ENCODE measurements at regions not wholly inside any gene's neighbourhood (a gene's known extent, or its start where the extent isn't known, plus 50 kb on each side); places are given as distances from the start of the nearest gene placed in this dataset.

DNA sequence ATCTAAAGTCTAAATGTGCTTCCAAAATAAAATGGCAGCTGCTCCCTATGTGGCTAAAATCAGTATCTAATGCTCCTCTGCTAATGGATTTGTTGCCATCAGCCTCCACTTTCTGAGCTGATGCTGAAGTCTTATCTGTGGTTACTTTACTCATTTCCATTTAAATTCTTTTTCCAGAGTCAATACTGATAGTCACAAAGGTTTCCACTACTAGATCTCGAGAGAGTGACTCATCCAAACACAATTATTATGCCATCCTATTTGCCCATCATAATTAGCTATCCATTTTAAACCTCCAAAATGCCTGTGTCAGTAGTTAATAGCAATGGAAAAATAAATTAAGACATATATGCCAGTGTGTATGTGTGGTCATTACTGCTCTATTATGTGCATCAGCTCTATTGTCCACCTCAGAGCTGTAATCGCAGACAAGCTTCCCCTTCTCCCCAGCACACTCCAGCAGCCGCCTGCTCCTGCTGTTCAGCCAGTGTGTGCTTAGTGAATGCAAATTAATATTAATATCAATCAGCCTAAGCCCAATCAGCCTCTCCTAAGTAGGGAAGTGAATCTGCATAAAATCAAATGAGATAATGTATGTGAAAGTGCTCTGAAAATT is 199.8 kb upstream of the ZIC3 start:
- DNase-seq: no peak

DNA sequence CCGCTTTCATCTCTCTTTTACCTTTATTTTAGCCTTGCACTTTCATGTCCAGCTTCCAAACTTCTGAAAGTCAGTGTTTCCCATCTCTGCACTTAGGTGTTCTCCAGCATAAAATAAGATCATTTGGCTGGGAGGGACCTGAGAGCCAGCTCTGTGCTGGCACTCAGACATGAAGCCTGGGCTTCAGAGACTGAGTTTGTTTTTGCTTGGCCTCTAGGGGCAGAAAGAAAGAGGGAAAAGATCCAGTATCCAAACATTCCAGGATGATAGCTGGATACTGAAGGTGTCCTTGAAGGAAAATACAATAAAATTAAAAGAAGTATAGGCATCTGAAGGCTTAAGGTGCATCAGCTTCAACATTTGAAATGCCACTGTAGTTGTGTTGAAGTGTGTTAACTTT is 202.4 kb upstream of the ZIC3 start:
- DNase-seq: no peak

DNA sequence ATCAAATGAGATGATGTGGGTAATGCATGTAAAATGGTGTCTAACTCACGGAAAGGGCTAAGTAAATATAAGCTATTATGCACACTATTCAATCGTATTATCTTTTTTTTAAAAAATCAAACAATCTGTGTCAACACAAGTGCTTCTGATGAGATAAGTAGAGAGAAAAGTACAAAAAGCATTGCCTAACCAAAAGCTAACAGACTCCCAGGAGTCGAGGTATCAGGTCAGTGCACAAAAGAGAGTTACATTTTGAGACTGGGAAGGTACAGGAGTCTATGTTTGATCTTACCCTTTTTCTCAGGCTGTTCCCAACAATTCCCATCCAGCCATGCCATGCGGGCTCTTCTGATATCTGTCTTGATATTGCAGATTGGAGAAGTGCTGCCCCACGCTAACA is 203.3 kb upstream of the ZIC3 start:
- no peak for DNase-seq

DNA sequence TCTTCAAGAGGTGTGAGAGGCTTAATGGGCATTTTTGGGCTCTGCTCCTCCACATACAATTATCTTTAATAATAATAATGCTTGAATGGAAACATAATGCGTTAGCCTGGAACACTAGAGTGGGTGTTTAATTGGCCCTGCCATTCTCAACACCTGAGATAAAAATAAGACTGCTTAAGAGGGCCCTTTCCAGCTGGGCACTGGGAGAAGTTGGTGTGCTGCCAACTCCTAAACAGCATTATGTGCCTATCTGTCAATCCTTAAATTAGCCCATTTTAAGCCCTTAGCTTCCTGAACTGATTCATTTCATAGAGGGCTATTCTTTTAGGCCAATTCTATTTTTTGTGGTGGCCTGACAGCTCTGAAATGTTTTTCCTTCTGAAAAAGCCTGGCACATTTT is 211.1 kb upstream of the ZIC3 start:
- DNase-seq: no peak

DNA sequence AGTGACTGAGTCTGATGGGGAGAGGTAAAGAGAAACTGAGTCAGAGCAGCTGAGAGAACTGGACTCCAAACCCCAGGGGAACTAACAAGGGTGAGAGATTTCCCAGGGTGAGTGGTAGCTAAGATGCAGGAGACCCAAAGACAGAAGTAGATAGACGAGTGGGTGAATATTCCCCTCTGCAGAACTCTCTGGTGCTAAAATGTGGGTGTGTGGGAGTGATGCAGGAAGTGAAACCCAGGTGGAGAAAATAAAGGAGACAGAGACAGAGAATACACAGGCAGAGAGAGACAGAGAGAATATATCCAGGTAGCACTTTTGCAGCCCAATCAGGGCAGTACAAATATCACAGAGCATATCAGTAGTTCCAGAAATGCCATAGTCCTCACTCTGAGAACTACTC is 212.5 kb upstream of the ZIC3 start:
- no peak for DNase-seq

DNA sequence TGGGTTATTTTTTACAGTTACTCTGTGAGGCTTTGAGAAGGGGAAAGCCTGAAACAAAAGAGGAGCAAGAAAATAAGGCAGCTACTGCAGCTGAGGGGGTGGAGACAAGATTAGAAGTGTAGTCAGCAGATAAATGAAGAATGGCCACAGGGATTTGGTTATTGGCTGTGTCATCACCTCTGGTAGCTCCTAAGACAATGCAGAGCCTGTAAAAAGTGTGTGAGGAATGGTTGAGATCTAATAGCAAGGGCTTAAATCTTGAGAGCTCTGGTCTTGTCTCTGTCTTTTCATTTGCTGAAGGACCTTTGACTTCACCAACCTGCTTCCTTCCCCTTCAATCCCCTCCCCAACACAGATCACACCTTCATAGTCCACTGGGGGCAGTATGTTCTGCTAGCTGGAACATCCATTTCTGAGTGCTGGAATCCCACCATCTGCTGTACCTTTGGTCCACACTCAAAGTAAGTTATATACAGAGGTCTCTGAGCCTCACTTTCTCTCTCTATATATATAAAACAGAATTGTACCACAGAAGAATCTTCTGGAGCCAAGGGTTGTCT is 213.7 kb upstream of the ZIC3 start:
- no peak for DNase-seq

DNA sequence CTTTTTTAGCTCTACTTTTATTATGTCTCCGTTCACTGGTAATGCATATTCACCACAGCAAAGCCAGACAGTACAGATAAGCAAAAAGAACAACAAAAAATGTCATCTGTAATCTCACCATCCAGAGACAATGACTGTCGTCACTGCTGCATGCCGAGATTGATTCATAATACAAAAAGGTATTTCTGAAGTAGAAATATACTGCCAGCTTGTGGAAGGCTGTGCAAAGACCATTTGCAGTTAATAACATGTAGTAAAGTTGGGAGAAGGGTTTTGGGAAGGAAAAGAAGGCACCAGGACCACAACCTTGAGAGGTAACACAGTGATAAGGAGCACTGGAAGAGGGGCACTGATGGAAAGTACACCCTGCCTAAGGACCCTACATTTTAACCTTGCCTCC is 223.0 kb upstream of the ZIC3 start:
- DNase-seq: no peak

DNA sequence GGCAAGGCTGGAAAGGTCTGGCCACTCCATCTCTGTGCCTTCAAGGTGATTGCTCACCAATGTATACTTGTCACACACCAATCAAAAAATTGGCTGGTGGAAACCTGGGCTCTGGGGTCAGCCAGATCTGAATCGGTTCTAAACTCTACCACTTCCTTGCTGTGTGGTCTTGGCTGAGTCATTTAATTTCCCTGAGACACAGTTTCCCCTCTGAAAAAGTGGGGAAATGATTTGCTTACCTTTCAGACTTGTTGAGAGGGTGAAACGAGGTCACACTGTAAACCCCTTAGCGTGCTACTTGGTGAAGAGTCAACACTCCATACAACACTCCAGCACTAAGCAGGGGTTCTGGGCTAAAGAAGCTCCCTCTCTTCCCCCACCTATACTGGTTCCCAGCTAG is 252.3 kb upstream of the ZIC3 start:
- DNase-seq: no peak

DNA sequence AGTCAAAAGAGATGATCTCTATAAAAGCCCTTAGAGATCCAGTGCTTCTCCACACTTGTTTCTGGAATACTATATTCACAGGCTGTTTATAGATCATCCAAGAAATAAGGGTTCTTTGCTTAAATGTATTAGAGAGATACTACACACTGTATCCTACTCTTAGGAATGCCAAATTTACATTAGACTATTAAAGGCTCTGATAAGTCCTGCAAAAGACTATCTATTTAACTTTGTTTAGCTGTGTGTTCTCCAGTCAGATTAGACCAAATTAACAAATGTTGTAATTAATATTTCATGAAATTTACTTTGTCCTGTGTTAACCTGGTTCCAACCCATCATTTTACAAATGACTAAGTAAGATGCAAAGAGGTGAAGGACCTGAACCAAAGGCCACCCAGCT is 260.5 kb upstream of the ZIC3 start:
- DNase-seq: no peak

DNA sequence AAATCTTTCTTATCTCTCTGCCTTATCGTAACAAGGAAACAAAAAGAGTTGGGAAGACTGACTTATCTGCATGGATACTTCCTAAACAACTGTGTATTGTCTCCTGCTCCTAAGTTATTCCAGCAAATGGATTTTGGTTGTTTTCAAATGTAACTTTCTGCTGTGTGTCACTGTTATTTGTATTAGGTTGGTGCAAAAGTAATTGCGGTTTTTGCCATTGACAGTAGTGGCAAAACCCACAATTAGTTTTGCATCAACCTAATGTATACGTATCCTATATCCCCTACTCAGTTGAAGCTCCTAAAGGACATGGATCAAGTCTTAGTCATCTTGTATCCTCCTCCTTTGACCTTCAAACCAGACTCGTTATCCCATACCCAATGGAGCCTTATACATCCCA is 263.4 kb upstream of the GPR101 start:
- DNase-seq: no peak

DNA sequence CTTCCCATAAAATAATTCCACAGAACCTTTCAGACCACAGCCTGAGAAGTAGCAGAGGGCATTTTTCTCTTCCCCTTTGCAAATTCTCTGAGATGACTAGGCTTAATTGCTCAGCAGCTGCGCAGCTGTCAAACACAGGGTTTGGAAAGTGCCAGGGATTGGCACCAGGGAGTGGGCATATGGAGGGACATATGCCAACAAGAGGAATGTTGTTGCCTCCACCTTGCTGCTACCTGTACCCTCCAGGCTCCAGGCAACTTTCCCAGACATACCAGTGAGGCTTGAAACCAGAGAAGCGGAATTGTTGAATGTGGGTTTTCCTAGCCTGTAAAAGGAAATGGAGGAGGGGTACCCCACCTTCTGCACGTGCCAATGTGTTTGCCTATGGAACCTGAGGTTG is 256.2 kb upstream of the GPR101 start:
- no peak for DNase-seq

DNA sequence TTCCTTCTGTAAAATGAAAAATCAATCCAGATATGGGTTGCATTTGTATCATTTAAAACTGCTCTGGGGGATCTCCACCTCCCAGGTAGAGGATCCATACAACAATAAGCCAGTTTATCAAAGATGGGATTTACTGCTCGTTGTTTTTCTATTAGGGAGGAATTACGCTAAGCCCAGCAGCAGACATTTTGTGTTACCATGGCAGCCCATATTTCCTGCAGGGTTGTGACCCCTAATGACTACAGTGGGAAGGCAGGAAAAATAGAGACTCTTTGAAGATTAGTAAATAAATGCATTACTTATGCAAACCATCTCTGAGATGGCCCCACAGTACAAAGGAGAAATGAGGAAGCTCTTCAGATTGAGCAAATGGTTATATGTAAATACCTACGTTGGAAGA is 253.4 kb upstream of the GPR101 start:
- DNase-seq: no peak

DNA sequence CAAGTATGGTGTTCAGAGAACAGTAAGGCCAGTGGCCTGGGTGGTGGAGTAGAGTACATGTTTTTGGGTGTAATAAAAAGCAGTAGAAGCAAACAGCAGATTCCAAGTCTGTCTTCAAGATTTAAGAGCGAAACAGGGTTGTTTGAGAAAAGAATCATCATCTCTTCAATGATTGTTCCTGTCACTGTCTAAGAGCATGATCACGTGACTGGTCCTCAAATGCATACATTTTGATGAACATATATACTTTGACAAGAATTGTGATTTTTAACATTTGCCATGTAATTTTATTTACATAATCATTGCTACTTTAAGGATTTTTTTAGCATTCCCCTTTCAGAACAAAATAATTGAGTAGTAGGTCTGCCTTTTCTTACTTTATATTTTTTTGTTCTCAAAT is 252.6 kb upstream of the GPR101 start:
- DNase-seq: no peak

DNA sequence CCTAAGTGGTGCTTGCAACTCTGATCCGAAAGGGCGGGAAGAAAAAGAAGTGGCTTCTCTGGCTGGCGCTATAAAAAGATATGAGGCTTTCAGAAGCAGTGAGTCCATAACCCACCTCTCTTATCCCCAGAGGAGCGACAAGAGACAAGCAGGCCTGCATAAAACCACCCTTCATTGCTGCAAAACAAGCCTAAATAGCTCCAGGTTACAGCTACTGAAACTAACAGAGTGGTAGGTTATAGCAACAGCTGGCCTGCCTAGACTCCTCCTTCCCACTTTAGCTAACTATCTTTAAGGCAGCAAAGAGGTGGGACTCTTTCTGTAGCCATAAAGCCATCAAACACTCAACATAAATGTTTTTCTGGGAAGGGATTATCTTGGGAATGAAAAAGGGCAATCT is 245.0 kb upstream of the GPR101 start:
- no peak for DNase-seq

DNA sequence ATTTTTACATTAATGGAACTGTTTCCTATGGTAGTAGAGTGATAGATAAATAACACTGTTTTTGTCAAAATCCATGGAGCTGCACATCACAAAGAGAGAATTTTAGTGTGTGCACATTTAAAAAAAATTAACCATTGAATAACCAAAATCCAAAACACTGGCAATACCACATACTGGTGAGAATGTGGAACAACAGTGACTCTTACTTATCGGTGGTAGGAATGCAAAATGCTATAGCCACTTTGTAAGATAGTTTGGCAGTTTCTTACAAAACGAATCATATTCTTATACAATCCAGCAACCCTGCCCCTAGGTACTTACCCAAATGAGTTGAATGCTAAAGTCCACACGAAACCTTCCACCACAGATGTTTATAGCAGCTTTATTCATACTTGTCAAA is 229.6 kb upstream of the GPR101 start:
- DNase-seq: no peak

DNA sequence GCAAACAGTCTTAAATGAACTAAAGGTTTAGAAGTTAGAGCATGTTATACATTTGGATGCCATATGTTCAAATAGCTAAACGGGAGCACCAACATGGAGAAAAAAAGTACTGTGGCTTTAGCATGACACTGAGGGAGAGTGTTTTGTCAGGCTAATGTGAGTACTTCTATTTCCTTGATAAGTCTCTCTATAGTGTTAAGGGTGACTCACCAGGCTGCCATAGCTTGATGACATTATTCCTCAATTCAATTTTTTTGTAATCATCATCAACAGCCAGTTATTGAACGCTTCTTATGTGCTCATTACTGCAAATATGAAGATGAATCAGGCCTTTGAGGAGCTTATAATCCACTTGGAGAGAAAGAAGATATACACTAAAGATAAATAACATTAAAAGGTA is 211.4 kb upstream of the GPR101 start:
- DNase-seq: no peak

DNA sequence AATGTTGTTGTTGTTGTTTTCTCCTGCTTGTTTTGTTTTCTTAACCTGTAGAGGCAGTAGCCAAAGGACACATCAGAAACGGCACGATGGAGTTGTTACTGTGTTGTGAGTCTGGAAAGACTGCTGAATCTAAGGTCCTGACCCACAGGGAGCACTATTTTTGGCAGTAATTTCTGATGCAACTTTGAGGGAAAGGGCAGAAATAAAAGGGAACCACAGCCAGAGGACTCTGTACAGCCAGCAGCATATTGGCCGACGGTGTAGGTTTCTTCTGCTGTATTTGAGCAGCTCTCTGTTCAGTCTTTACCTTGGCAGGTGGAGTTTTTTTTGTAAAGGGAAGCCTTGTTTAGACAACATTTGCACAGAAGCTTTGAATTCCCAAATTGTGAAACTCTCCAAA is 203.0 kb upstream of the GPR101 start:
- DNase-seq: no peak

DNA sequence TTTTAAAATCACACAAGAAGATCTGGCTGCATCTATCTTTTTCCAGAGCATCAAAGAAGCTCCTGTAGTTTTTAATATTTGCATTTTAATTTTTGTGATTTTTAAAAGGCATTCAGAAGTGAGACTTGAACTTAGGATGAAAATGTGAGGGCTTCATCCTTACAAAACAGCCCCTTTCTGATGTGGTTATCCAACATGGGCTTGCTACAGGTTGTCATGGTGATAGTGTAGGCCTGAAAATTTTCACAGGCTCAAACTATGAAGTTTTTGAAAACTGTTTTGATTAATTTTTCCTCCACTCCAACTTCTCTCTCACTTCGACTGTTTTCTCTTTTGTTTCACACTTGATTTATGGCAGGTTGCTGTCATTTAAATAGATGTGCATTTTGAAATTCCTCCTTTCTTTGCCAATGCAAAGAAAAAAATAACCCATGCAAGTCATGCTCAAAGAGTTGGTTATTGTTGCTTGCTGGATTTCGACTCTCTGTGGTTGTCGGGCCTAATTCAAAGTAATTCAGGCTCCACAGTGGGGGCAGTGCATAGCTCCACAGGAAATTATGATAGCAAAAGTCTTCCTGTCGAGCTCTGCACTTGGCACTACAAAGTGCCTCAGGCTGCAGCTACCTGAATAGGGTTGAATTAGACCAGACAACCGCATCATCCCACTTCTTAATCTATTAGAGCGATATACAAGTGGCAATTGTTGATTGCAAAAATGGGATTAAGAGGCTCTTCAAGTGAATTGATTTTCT is 201.0 kb upstream of the GPR101 start:
- DNase-seq: peak; percentile 25

DNA sequence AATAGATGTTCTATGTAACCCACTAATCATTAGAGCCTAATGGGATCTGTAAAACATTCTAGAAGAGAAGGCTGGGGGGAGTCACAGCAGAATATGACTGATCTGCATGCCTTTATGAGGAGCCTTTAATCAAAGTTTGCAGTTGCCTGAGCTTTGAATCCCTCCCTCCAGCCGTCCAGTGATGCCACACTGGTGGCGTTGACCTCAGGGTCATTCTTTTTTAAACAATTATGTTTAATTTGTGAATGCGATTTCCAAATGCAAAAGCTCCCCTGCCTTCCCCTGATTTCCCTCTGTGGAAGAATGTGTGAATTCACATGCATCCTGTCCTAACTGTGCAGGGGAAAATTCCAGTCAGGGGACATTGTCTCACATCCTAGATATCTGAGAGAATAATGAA is 199.7 kb upstream of the GPR101 start:
- no peak for DNase-seq

DNA sequence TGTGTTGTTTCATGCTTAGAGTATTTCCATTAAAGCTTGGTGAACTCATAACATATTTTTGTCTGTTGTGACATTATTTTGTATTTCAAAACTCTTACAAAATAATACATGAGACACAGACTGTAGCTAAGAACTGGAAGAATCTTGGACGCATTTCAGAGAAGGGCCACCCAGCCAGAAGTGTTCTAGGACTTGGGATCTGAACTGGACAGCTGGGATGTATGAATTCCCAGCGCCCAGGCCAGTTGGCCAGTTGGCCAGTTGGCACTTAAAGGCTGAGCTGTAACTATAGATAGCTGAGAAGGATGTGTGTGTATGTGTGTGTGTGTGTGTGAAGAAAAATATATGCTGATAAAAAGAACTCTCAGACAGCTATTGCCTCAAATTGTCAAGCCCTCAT is 193.4 kb upstream of the GPR101 start:
- no peak for DNase-seq

DNA sequence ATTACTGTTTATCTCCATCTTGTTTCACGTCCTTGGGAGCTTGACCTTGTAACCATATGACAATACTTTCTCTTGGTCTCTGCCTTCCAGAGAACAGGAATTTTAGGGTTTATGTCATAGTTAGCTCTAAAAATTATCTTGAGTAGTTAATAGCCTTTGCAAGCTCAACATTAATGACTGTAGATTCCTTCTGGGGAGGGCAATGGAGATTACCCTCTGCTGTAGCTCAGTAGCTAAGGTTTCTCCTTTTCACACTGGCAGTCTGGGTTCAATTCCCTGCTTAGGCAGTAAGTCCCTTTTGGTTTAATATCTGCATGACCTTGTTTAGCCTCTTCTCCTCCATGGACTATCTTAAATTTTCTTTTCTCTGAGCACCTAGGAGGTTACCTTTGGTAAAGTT is 181.7 kb upstream of the GPR101 start:
- DNase-seq: no peak

DNA sequence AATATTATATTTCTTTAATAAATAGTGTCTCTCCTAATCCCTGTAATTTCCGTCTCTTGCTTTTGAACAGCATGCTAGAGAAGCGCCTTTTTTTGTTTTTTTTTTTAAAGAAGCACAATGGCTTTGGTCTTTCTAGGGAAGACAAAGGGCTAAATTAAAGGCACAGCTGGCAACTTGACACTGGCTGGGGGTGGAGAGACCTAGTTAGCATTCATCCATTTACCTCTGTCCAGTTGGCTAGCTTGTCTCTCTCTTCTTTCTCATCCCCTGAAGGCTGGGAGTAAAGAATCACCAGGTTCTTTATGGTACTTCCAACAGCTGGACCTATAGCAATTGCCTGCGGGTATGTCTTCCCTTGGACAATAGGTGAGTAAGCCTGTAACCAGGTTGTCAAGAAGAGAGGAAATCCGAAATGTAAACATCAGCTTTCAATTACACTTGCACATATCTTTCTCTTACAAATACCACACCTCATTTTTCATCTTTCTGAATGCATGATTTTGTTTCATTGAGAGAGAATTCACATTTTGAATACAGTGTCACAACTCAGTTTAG is 178.4 kb upstream of the GPR101 start:
- DNase-seq: no peak

DNA sequence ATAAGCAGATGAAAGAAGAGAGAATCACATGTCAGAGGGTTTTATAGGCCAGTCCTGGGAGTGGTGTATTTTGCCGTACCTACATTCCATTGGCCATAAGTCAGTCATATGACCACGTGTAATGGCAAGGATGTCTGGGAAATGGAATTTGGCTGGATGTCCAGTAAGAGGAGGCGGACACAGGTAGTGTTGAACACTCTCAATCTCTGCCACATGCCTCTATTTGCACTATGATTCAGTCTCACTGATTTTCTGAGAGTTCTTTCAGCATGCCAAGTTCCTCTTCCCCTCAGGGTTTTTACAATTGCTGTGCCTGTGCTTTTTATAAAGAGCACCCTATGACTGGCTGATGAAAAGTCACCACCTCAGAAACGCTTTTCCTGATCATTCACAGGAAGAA is 164.2 kb upstream of the GPR101 start:
- no peak for DNase-seq

DNA sequence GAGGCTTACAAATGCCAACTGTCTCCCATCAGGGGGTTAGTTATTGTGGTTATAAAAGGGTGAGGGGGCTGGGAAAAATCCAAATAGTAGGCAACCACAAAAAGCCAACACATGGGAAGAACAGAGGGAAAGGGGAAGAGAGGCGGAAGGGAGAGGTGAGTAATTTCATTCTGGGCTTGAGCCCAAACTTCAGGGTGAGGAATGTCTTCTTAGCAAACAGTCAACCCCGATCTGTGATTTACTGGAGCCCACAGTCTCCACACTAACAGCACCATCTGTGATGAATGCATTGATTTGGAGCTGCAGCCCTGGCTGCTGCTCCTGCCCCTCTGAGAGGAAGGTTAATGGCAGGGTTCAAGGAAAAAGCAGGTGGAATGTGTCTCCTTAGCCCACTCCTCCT is 162.2 kb upstream of the GPR101 start:
- DNase-seq: no peak

DNA sequence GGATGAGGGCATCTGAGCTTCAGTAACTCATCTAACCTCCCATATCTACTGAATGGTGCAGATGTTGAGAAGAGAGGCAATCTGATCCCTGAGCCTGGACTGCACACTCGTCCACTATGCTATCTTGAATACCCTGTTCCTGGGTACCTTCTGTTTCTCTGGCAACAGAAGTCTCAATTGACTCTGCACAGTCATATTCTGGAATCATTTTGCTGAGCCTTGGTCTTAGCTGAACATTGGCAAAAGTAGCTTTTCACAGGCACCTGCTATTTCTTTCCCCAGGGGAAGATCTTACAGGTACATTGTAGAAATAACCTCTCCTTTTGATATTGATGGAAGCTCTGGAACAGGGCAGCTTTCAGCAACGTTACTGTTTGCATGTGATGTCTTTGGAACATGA is 161.5 kb upstream of the GPR101 start:
- DNase-seq: no peak

Data from CD4-positive, alpha-beta T cell treated with Interleukin-6 for 4 hours (primary cell).